ENCODE measurements at regions not wholly inside any gene's neighbourhood (a gene's known extent, or its start where the extent isn't known, plus 50 kb on each side); places are given as distances from the start of the nearest gene placed in this dataset.

DNA sequence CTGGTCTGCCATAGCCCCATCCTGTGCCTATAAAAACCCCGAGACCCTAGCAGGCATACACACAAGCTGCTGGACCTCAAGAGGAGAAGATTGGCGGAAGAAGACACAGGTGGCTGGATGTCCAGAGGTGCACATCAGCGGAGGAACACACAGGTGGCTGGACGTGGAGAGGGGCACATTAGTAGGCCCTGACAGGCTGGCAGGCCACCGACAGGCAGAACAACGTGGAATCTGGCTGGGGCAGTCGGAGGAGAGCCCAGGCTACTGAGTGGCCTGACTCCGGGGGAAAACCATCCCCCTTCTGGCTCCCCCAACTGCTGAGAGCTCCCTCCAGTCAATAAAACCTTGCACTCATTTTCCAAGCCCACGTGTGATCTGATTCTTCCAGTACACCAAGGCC, 512.5 kb upstream of the AMOT start:
- in situ Hi-C loops (cut with HindIII; ENCODE audit: extremely low pct_ligation_motif_present, low pct_unique_long_range_greater_than_20kb) (no loop called here), intact Hi-C loops (cut with micrococcal nuclease; ENCODE audit: unreplicated experiment) (no loop called here)
- Histone ChIP-seq H3K27me3 (ENCODE audit: control insufficient read depth in 1 of 2, insufficient read depth in 2 of 2, low read length in 2 of 2) (no peaks in the 10 kb centered on the region), H2AFZ (ENCODE audit: low read length) (no peak overlapping the region), H3K4me3 (replicated peaks in 1 of 3; ENCODE audit: insufficient read depth in 1 of 3, low read depth in 2 of 3, low read length in 3 of 3) (no peak overlapping the region), H3K9me3 (ENCODE audit: low read length) (no peaks in the 10 kb centered on the region), H3K79me2 (ENCODE audit: insufficient read depth, low read length) (no peaks in the 10 kb centered on the region), H3K4me1 (ENCODE audit: insufficient read depth, low read length) (no peaks in the 10 kb centered on the region), H3K27ac (ENCODE audit: extremely low read length, insufficient read depth, low read length) (no peak overlapping the region), H3K4me2 (ENCODE audit: low read depth, low read length) (no peak overlapping the region), H3K9ac (ENCODE audit: insufficient read depth, low read depth, low read length) (no peak overlapping the region), H3K36me3 (replicated peaks in 1 of 2; ENCODE audit: control insufficient read depth in 1 of 2, insufficient read depth in 2 of 2, low read length in 2 of 2) (no peaks in the 10 kb centered on the region), H4K20me1 (ENCODE audit: insufficient read depth, low read length) (no peaks in the 10 kb centered on the region)
- ChIA-PET CTCF (ENCODE audit: low intra/inter-chr PET ratio, low total read pairs) (no interaction called here), POLR2A (no interaction called here)
- FAIRE-seq, result no peak
- WGBS (ENCODE audit: low lambda C conversion rate), result no CpG with 5 or more reads among the region's 9 CpGs
- TF ChIP-seq DNMT1 (CRISPR knock-in tag; IDR thresholded peaks at IDR 0.05), result no peak
- TF ChIP-seq AGO2 (optimal IDR thresholded peaks at IDR 0.05; ENCODE audit: low read depth, low read length), result no peak
- no peak for TF ChIP-seq JUN (CRISPR knock-in tag; IDR thresholded peaks at IDR 0.05)
- no peak for TF ChIP-seq ZMAT3 (CRISPR knock-in tag; conservative IDR thresholded peaks at IDR 0.05)
- TF ChIP-seq NRL (CRISPR knock-in tag; IDR thresholded peaks at IDR 0.05; ENCODE audit: borderline replicate concordance), result no peak
- no peak for TF ChIP-seq MTA1 (CRISPR knock-in tag; IDR thresholded peaks at IDR 0.05; ENCODE audit: borderline replicate concordance)
- TF ChIP-seq, protein P1, sequence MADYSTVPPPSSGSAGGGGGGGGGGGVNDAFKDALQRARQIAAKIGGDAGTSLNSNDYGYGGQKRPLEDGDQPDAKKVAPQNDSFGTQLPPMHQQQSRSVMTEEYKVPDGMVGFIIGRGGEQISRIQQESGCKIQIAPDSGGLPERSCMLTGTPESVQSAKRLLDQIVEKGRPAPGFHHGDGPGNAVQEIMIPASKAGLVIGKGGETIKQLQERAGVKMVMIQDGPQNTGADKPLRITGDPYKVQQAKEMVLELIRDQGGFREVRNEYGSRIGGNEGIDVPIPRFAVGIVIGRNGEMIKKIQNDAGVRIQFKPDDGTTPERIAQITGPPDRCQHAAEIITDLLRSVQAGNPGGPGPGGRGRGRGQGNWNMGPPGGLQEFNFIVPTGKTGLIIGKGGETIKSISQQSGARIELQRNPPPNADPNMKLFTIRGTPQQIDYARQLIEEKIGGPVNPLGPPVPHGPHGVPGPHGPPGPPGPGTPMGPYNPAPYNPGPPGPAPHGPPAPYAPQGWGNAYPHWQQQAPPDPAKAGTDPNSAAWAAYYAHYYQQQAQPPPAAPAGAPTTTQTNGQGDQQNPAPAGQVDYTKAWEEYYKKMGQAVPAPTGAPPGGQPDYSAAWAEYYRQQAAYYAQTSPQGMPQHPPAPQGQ (CRISPR knock-in tag; IDR thresholded peaks at IDR 0.05; ENCODE audit: borderline replicate concordance), result no peak
- no peak for TF ChIP-seq GPN1 (CRISPR knock-in tag; IDR thresholded peaks at IDR 0.05; ENCODE audit: borderline replicate concordance)
- no peak for TF ChIP-seq PRMT3 (CRISPR knock-in tag; IDR thresholded peaks at IDR 0.05; ENCODE audit: borderline replicate concordance, low read depth)
- TF ChIP-seq ZNF570 (CRISPR knock-in tag; IDR thresholded peaks at IDR 0.05; ENCODE audit: borderline replicate concordance), result no peak
- no peak for TF ChIP-seq MTA3 (CRISPR knock-in tag; IDR thresholded peaks at IDR 0.05)
- no peak for TF ChIP-seq DR1 (CRISPR knock-in tag; IDR thresholded peaks at IDR 0.05)
- DNase-seq (ENCODE audit: low spot score), result no peak
- BruUV-seq (replicated peaks), result no TSS peak
- no peak for ATAC-seq
